ENCODE measurements at regions not wholly inside any gene's neighbourhood (a gene's known extent, or its start where the extent isn't known, plus 50 kb on each side); places are given as distances from the start of the nearest gene placed in this dataset.

GRCh38 chr11:122414406-122415018 is 241.0 kb upstream of the UBASH3B start:
- Mint-ChIP-seq H3K36me3 (peaks cover 4% of the 10 kb centered on the region), H3K9me3 (peaks cover 34% of the 10 kb centered on the region), H3K27ac (no peak overlapping the region), H3K4me3 (no peak overlapping the region), H3K27me3 (ENCODE audit: insufficient read depth, low read depth) (peaks cover 2% of the 10 kb centered on the region), H3K4me1 (no peaks in the 10 kb centered on the region)
- Histone ChIP-seq H3K27me3 (no peaks in the 10 kb centered on the region), H4K20me1 (ENCODE audit: low read depth) (no peaks in the 10 kb centered on the region), H3K9me3 (ENCODE audit: low read depth) (peaks cover 8% of the 10 kb centered on the region), H3K79me2 (ENCODE audit: low read depth) (no peaks in the 10 kb centered on the region), H3K4me3 (no peak overlapping the region), H3K4me2 (no peak overlapping the region), H3K36me3 (no peaks in the 10 kb centered on the region), H3K4me1 (no peaks in the 10 kb centered on the region), H3K9ac (no peak overlapping the region), H2AFZ (replicated peaks) (no peak overlapping the region), H3K27ac (no peak overlapping the region), H3F3A (ENCODE audit: low read depth) (no peaks in the 10 kb centered on the region)
- no peak for DNase-seq (ENCODE audit: low spot score)
- TF ChIP-seq EZH2phosphoT487 (IDR thresholded peaks at IDR 0.05) (no peak), EZH2 (IDR thresholded peaks at IDR 0.05) (no peak)

GRCh38 chr11:122413677-122414076 is 241.8 kb upstream of the UBASH3B start:
- Mint-ChIP-seq H3K4me1 (no peaks in the 10 kb centered on the region), H3K4me3 (no peak overlapping the region), H3K9me3 (peaks cover 34% of the 10 kb centered on the region), H3K36me3 (peaks cover 4% of the 10 kb centered on the region), H3K27me3 (ENCODE audit: insufficient read depth, low read depth) (peaks cover 2% of the 10 kb centered on the region), H3K27ac (no peak overlapping the region)
- H2AFZ ChIP-seq (replicated peaks), result no peak overlapping the region
- peaks cover 8% of the 10 kb centered on the region for H3K9me3 ChIP-seq (ENCODE audit: low read depth)
- H3K4me3 ChIP-seq, result no peak overlapping the region
- H3K36me3 ChIP-seq, result no peaks in the 10 kb centered on the region
- no peaks in the 10 kb centered on the region for H4K20me1 ChIP-seq (ENCODE audit: low read depth)
- H3K9ac ChIP-seq, result no peak overlapping the region
- no peak overlapping the region for H3K27ac ChIP-seq
- H3K4me2 ChIP-seq, result no peak overlapping the region
- TF ChIP-seq EZH2 (IDR thresholded peaks at IDR 0.05) (no peak), EZH2phosphoT487 (IDR thresholded peaks at IDR 0.05) (no peak), CTCF (IDR thresholded peaks at IDR 0.05) (no peak)
- no peak for DNase-seq (ENCODE audit: low spot score)
- no peaks in the 10 kb centered on the region for H3F3A ChIP-seq (ENCODE audit: low read depth)
- H3K27me3 ChIP-seq, result no peaks in the 10 kb centered on the region
- no peaks in the 10 kb centered on the region for H3K79me2 ChIP-seq (ENCODE audit: low read depth)
- no peaks in the 10 kb centered on the region for H3K4me1 ChIP-seq

- H4K20me1 ChIP-seq (ENCODE audit: low read depth), result no peaks in the 10 kb centered on the region
- H3K9ac ChIP-seq, result no peak overlapping the region
- H2AFZ ChIP-seq (replicated peaks), result no peak overlapping the region
- no peaks in the 10 kb centered on the region for H3K79me2 ChIP-seq (ENCODE audit: low read depth)
- TF ChIP-seq EZH2phosphoT487 (IDR thresholded peaks at IDR 0.05) (no peak), EZH2 (IDR thresholded peaks at IDR 0.05) (no peak), CTCF (IDR thresholded peaks at IDR 0.05) (no peak)
- no peak overlapping the region for H3K4me3 Mint-ChIP-seq
- no peak overlapping the region for H3K4me2 ChIP-seq
- H3K4me1 ChIP-seq, result no peaks in the 10 kb centered on the region
- DNase-seq (ENCODE audit: low spot score), result no peak
- H3K9me3 Mint-ChIP-seq, result peaks cover 32% of the 10 kb centered on the region
- no peaks in the 10 kb centered on the region for H3K4me1 Mint-ChIP-seq
- H3K27ac Mint-ChIP-seq, result no peak overlapping the region
- no peaks in the 10 kb centered on the region for H3K27me3 ChIP-seq
- no peak overlapping the region for H3K27ac ChIP-seq
- no peak overlapping the region for H3K4me3 ChIP-seq
- H3K27me3 Mint-ChIP-seq (ENCODE audit: insufficient read depth, low read depth), result peaks cover 2% of the 10 kb centered on the region
- H3K9me3 ChIP-seq (ENCODE audit: low read depth), result peaks cover 8% of the 10 kb centered on the region
- no peaks in the 10 kb centered on the region for H3K36me3 Mint-ChIP-seq
- H3F3A ChIP-seq (ENCODE audit: low read depth), result no peaks in the 10 kb centered on the region
- no peaks in the 10 kb centered on the region for H3K36me3 ChIP-seq
These were observed 242.9 kb upstream of the UBASH3B start for GRCh38 chr11:122412581-122412980.

- H3K4me2 ChIP-seq, result no peak overlapping the region
- H3K36me3 ChIP-seq, result no peaks in the 10 kb centered on the region
- no peak overlapping the region for H2AFZ ChIP-seq (replicated peaks)
- peaks cover 14% of the 10 kb centered on the region for H3K4me1 Mint-ChIP-seq
- H3F3A ChIP-seq (ENCODE audit: low read depth), result no peaks in the 10 kb centered on the region
- no peaks in the 10 kb centered on the region for H4K20me1 ChIP-seq (ENCODE audit: low read depth)
- no peaks in the 10 kb centered on the region for H3K27me3 ChIP-seq
- no peak overlapping the region for H3K27ac ChIP-seq
- H3K4me3 Mint-ChIP-seq, result no peak overlapping the region
- no peaks in the 10 kb centered on the region for H3K9me3 ChIP-seq (ENCODE audit: low read depth)
- no peaks in the 10 kb centered on the region for H3K36me3 Mint-ChIP-seq
- H3K27me3 Mint-ChIP-seq (ENCODE audit: insufficient read depth, low read depth), result no peaks in the 10 kb centered on the region
- H3K4me3 ChIP-seq, result no peak overlapping the region
- DNase-seq (ENCODE audit: low spot score), result no peak
- H3K9ac ChIP-seq, result no peak overlapping the region
- H3K27ac Mint-ChIP-seq, result no peak overlapping the region
- H3K4me1 ChIP-seq, result peaks cover 6% of the 10 kb centered on the region
- no peak for TF ChIP-seq EZH2phosphoT487 (IDR thresholded peaks at IDR 0.05)
- TF ChIP-seq EZH2 (IDR thresholded peaks at IDR 0.05), result no peak
- no peak for TF ChIP-seq CTCF (IDR thresholded peaks at IDR 0.05)
- H3K9me3 Mint-ChIP-seq, result peaks cover 9% of the 10 kb centered on the region
- H3K79me2 ChIP-seq (ENCODE audit: low read depth), result no peaks in the 10 kb centered on the region
These were observed 249.1 kb upstream of the UBASH3B start for GRCh38 chr11:122406466-122406865.
